GM12878 (cell line): ENCODE measurements at regions not wholly inside any gene's neighbourhood (a gene's known extent, or its start where the extent isn't known, plus 50 kb on each side); places are given as distances from the start of the nearest gene placed in this dataset.

Experiments
- CHD1 ChIP-seq: IDR thresholded peaks from 2 replicates; pipeline ENCODE4 v1.6.1; 2012; ENCODE audit warnings: low read depth, low read length, improper control_type of control experiment
- EP300 ChIP-seq, 2 experiments: fragments of 150-350 bp in 1 of 2; IDR thresholded peaks; 2 replicates each; pipeline ENCODE4 v1.6.1; 2011 to 2012; ENCODE audit warnings: low read depth in 2 of 2, low read length in 2 of 2, borderline replicate concordance in 1 of 2, improper control_type of control experiment in 1 of 2, inconsistent platforms in 1 of 2; ENCODE audit not compliant: control insufficient read depth in 1 of 2
- ESRRA ChIP-seq: IDR thresholded peaks from 2 replicates; pipeline ENCODE4 v1.6.1; 2012; ENCODE audit warnings: mild to moderate bottlenecking, low read length, improper control_type of control experiment
- GABPA ChIP-seq: IDR thresholded peaks from 2 replicates; pipeline ENCODE4 v1.6.1; 2014; ENCODE audit warnings: antibody characterized with exemption, low read depth, mild to moderate bottlenecking, inconsistent platforms
- SMC3 ChIP-seq: IDR thresholded peaks from 2 replicates; pipeline ENCODE4 v1.6.1; 2011; ENCODE audit warnings: low read length, improper control_type of control experiment, borderline replicate concordance
- TAF1 ChIP-seq: IDR thresholded peaks from 2 replicates; pipeline ENCODE4 v1.6.1; 2011; ENCODE audit warnings: mild to moderate bottlenecking, low read depth, low read length, borderline replicate concordance
- ZNF24 ChIP-seq: fragments of 450-650 bp; IDR thresholded peaks from 2 replicates; pipeline ENCODE4 v1.6.1; 2017; ENCODE audit warnings: antibody characterized with exemption, mild to moderate bottlenecking
- TF ChIP-seq, protein P1 (sequence below): fragments of 450-650 bp; IDR thresholded peaks from 2 replicates; pipeline ENCODE4 v1.6.1; 2017; ENCODE audit warnings: mild to moderate bottlenecking, moderate library complexity
- TF ChIP-seq, protein P2 (sequence below): fragments of 450-650 bp; IDR thresholded peaks from 2 replicates; pipeline ENCODE4 v1.6.1; 2018; ENCODE audit warnings: mild to moderate bottlenecking, low read depth, moderate library complexity; ENCODE audit not compliant: partially characterized antibody
- TF ChIP-seq, protein P3 (sequence below): IDR thresholded peaks from 2 replicates; pipeline ENCODE4 v1.6.1; 2012; ENCODE audit warnings: low read depth, low read length, improper control_type of control experiment
- TF ChIP-seq, protein P4 (sequence below), 3 experiments: IDR thresholded peaks in 2 of 3; conservative IDR thresholded peaks in 1 of 3; 2 replicates each; pipeline ENCODE4 v1.5.1; 2011; ENCODE audit warnings: low read depth in 3 of 3, low read length in 3 of 3, mild to moderate bottlenecking in 3 of 3, control low read depth in 2 of 3, moderate library complexity in 2 of 3, inconsistent platforms in 1 of 3, mixed read lengths in 1 of 3; ENCODE audit not compliant: control insufficient read depth in 2 of 3, insufficient read depth in 1 of 3; ENCODE audit errors: extremely low read depth in 1 of 3
- TF ChIP-seq, protein P5 (sequence below): fragments of 450-650 bp; IDR thresholded peaks from 2 replicates; pipeline ENCODE4 v1.6.1; 2017; ENCODE audit warnings: antibody characterized with exemption, mild to moderate bottlenecking, moderate library complexity

DNA sequence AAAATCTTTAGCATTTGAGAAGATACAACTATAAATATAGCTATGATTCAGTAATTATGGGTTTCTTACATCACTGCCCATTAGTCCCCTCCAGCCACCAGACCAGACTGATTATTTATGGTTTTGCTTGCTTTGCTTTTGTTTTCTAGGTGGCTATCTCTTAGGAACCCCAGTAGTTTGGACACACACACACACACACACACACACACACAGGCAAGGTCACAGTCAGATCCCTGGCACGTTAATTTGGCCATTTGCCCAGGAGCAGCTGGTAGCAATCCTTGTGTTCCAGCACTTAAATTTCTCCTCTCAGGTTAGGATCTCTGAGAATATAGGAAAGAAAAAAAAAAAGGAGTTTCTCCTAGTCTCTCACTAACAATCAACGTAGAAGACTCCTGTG lies 90.2 kb upstream of the RESF1 start:
- TF ChIP-seq, protein P1, sequence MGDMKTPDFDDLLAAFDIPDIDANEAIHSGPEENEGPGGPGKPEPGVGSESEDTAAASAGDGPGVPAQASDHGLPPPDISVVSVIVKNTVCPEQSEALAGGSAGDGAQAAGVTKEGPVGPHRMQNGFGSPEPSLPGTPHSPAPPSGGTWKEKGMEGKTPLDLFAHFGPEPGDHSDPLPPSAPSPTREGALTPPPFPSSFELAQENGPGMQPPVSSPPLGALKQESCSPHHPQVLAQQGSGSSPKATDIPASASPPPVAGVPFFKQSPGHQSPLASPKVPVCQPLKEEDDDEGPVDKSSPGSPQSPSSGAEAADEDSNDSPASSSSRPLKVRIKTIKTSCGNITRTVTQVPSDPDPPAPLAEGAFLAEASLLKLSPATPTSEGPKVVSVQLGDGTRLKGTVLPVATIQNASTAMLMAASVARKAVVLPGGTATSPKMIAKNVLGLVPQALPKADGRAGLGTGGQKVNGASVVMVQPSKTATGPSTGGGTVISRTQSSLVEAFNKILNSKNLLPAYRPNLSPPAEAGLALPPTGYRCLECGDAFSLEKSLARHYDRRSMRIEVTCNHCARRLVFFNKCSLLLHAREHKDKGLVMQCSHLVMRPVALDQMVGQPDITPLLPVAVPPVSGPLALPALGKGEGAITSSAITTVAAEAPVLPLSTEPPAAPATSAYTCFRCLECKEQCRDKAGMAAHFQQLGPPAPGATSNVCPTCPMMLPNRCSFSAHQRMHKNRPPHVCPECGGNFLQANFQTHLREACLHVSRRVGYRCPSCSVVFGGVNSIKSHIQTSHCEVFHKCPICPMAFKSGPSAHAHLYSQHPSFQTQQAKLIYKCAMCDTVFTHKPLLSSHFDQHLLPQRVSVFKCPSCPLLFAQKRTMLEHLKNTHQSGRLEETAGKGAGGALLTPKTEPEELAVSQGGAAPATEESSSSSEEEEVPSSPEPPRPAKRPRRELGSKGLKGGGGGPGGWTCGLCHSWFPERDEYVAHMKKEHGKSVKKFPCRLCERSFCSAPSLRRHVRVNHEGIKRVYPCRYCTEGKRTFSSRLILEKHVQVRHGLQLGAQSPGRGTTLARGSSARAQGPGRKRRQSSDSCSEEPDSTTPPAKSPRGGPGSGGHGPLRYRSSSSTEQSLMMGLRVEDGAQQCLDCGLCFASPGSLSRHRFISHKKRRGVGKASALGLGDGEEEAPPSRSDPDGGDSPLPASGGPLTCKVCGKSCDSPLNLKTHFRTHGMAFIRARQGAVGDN = no peak
- TF ChIP-seq SMC3 (no peak), TAF1 (no peak), ESRRA (no peak), CHD1 (no peak), EP300 (IDR thresholded peaks at IDR 0.05; ENCODE audit: borderline replicate concordance in 1 of 2, control insufficient read depth in 1 of 2, low read depth in 2 of 2, low read length in 2 of 2) (no peak), GABPA (no peak), ZNF24 (no peak)
- TF ChIP-seq, protein P2, sequence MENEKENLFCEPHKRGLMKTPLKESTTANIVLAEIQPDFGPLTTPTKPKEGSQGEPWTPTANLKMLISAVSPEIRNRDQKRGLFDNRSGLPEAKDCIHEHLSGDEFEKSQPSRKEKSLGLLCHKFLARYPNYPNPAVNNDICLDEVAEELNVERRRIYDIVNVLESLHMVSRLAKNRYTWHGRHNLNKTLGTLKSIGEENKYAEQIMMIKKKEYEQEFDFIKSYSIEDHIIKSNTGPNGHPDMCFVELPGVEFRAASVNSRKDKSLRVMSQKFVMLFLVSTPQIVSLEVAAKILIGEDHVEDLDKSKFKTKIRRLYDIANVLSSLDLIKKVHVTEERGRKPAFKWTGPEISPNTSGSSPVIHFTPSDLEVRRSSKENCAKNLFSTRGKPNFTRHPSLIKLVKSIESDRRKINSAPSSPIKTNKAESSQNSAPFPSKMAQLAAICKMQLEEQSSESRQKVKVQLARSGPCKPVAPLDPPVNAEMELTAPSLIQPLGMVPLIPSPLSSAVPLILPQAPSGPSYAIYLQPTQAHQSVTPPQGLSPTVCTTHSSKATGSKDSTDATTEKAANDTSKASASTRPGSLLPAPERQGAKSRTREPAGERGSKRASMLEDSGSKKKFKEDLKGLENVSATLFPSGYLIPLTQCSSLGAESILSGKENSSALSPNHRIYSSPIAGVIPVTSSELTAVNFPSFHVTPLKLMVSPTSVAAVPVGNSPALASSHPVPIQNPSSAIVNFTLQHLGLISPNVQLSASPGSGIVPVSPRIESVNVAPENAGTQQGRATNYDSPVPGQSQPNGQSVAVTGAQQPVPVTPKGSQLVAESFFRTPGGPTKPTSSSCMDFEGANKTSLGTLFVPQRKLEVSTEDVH = no peak
- TF ChIP-seq, protein P3, sequence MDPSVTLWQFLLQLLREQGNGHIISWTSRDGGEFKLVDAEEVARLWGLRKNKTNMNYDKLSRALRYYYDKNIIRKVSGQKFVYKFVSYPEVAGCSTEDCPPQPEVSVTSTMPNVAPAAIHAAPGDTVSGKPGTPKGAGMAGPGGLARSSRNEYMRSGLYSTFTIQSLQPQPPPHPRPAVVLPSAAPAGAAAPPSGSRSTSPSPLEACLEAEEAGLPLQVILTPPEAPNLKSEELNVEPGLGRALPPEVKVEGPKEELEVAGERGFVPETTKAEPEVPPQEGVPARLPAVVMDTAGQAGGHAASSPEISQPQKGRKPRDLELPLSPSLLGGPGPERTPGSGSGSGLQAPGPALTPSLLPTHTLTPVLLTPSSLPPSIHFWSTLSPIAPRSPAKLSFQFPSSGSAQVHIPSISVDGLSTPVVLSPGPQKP = no peak
- TF ChIP-seq, protein P4, sequence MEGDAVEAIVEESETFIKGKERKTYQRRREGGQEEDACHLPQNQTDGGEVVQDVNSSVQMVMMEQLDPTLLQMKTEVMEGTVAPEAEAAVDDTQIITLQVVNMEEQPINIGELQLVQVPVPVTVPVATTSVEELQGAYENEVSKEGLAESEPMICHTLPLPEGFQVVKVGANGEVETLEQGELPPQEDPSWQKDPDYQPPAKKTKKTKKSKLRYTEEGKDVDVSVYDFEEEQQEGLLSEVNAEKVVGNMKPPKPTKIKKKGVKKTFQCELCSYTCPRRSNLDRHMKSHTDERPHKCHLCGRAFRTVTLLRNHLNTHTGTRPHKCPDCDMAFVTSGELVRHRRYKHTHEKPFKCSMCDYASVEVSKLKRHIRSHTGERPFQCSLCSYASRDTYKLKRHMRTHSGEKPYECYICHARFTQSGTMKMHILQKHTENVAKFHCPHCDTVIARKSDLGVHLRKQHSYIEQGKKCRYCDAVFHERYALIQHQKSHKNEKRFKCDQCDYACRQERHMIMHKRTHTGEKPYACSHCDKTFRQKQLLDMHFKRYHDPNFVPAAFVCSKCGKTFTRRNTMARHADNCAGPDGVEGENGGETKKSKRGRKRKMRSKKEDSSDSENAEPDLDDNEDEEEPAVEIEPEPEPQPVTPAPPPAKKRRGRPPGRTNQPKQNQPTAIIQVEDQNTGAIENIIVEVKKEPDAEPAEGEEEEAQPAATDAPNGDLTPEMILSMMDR (IDR thresholded peaks at IDR 0.05 in 2 of 3, conservative IDR thresholded peaks at IDR 0.05 in 1 of 3; ENCODE audit: control insufficient read depth in 2 of 3, extremely low read depth in 1 of 3, insufficient read depth in 1 of 3, low read depth in 3 of 3, low read length in 3 of 3) = no peak
- TF ChIP-seq, protein P5, sequence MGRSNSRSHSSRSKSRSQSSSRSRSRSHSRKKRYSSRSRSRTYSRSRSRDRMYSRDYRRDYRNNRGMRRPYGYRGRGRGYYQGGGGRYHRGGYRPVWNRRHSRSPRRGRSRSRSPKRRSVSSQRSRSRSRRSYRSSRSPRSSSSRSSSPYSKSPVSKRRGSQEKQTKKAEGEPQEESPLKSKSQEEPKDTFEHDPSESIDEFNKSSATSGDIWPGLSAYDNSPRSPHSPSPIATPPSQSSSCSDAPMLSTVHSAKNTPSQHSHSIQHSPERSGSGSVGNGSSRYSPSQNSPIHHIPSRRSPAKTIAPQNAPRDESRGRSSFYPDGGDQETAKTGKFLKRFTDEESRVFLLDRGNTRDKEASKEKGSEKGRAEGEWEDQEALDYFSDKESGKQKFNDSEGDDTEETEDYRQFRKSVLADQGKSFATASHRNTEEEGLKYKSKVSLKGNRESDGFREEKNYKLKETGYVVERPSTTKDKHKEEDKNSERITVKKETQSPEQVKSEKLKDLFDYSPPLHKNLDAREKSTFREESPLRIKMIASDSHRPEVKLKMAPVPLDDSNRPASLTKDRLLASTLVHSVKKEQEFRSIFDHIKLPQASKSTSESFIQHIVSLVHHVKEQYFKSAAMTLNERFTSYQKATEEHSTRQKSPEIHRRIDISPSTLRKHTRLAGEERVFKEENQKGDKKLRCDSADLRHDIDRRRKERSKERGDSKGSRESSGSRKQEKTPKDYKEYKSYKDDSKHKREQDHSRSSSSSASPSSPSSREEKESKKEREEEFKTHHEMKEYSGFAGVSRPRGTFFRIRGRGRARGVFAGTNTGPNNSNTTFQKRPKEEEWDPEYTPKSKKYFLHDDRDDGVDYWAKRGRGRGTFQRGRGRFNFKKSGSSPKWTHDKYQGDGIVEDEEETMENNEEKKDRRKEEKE = no peak
